ENCODE measurements at regions not wholly inside any gene's neighbourhood (a gene's known extent, or its start where the extent isn't known, plus 50 kb on each side); places are given as distances from the start of the nearest gene placed in this dataset.

DNA sequence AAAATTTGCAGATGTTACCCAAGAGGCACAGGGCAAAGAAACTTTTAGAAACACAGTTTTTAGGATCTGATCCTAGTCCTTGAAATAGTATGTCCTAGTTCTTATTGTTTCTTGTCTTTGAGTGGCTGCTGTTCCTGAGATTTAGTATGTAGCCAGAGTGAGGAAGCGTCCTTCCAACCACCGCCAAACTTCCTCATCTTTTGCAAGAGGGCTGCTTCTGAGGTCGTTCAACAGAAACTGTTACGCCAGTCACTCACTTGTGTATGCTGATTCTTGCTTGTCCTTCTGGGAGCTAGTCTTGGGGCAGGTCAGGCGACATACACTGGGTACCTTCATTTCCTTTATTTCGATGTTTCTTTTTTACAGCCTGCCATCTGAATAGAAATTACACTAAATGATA, 577.3 kb upstream of the ZNF717 start:
- TF ChIP-seq, protein P1, sequence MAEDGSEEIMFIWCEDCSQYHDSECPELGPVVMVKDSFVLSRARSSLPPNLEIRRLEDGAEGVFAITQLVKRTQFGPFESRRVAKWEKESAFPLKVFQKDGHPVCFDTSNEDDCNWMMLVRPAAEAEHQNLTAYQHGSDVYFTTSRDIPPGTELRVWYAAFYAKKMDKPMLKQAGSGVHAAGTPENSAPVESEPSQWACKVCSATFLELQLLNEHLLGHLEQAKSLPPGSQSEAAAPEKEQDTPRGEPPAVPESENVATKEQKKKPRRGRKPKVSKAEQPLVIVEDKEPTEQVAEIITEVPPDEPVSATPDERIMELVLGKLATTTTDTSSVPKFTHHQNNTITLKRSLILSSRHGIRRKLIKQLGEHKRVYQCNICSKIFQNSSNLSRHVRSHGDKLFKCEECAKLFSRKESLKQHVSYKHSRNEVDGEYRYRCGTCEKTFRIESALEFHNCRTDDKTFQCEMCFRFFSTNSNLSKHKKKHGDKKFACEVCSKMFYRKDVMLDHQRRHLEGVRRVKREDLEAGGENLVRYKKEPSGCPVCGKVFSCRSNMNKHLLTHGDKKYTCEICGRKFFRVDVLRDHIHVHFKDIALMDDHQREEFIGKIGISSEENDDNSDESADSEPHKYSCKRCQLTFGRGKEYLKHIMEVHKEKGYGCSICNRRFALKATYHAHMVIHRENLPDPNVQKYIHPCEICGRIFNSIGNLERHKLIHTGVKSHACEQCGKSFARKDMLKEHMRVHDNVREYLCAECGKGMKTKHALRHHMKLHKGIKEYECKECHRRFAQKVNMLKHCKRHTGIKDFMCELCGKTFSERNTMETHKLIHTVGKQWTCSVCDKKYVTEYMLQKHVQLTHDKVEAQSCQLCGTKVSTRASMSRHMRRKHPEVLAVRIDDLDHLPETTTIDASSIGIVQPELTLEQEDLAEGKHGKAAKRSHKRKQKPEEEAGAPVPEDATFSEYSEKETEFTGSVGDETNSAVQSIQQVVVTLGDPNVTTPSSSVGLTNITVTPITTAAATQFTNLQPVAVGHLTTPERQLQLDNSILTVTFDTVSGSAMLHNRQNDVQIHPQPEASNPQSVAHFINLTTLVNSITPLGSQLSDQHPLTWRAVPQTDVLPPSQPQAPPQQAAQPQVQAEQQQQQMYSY (CRISPR knock-in tag; IDR thresholded peaks at IDR 0.05) = no peak
- TF ChIP-seq, protein P2, sequence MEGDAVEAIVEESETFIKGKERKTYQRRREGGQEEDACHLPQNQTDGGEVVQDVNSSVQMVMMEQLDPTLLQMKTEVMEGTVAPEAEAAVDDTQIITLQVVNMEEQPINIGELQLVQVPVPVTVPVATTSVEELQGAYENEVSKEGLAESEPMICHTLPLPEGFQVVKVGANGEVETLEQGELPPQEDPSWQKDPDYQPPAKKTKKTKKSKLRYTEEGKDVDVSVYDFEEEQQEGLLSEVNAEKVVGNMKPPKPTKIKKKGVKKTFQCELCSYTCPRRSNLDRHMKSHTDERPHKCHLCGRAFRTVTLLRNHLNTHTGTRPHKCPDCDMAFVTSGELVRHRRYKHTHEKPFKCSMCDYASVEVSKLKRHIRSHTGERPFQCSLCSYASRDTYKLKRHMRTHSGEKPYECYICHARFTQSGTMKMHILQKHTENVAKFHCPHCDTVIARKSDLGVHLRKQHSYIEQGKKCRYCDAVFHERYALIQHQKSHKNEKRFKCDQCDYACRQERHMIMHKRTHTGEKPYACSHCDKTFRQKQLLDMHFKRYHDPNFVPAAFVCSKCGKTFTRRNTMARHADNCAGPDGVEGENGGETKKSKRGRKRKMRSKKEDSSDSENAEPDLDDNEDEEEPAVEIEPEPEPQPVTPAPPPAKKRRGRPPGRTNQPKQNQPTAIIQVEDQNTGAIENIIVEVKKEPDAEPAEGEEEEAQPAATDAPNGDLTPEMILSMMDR (IDR thresholded peaks at IDR 0.05 in 2 of 3, conservative IDR thresholded peaks at IDR 0.05 in 1 of 3; ENCODE audit: control insufficient read depth in 2 of 3, extremely low read depth in 1 of 3, insufficient read depth in 1 of 3, low read depth in 3 of 3, low read length in 3 of 3) = no peak
- TF ChIP-seq POLR2A (IDR thresholded peaks at IDR 0.05; ENCODE audit: low read depth, low read length) (no peak), CHD4 (IDR thresholded peaks at IDR 0.05) (no peak), DPF2 (IDR thresholded peaks at IDR 0.05) (no peak), NR2C2 (IDR thresholded peaks at IDR 0.05; ENCODE audit: borderline replicate concordance, control insufficient read depth, insufficient read length, low read depth) (no peak), NFIC (IDR thresholded peaks at IDR 0.05; ENCODE audit: low read depth, low read length) (no peak)
- TF ChIP-seq, protein P3, sequence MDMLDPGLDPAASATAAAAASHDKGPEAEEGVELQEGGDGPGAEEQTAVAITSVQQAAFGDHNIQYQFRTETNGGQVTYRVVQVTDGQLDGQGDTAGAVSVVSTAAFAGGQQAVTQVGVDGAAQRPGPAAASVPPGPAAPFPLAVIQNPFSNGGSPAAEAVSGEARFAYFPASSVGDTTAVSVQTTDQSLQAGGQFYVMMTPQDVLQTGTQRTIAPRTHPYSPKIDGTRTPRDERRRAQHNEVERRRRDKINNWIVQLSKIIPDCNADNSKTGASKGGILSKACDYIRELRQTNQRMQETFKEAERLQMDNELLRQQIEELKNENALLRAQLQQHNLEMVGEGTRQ (IDR thresholded peaks at IDR 0.05; ENCODE audit: borderline replicate concordance, low read depth, low read length) = no peak
- TF ChIP-seq, protein P4, sequence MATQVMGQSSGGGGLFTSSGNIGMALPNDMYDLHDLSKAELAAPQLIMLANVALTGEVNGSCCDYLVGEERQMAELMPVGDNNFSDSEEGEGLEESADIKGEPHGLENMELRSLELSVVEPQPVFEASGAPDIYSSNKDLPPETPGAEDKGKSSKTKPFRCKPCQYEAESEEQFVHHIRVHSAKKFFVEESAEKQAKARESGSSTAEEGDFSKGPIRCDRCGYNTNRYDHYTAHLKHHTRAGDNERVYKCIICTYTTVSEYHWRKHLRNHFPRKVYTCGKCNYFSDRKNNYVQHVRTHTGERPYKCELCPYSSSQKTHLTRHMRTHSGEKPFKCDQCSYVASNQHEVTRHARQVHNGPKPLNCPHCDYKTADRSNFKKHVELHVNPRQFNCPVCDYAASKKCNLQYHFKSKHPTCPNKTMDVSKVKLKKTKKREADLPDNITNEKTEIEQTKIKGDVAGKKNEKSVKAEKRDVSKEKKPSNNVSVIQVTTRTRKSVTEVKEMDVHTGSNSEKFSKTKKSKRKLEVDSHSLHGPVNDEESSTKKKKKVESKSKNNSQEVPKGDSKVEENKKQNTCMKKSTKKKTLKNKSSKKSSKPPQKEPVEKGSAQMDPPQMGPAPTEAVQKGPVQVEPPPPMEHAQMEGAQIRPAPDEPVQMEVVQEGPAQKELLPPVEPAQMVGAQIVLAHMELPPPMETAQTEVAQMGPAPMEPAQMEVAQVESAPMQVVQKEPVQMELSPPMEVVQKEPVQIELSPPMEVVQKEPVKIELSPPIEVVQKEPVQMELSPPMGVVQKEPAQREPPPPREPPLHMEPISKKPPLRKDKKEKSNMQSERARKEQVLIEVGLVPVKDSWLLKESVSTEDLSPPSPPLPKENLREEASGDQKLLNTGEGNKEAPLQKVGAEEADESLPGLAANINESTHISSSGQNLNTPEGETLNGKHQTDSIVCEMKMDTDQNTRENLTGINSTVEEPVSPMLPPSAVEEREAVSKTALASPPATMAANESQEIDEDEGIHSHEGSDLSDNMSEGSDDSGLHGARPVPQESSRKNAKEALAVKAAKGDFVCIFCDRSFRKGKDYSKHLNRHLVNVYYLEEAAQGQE (IDR thresholded peaks at IDR 0.05; ENCODE audit: low read depth, low read length) = no peak
